Caco-2 (cell line): ENCODE measurements at regions not wholly inside any gene's neighbourhood (a gene's known extent, or its start where the extent isn't known, plus 50 kb on each side); places are given as distances from the start of the nearest gene placed in this dataset.

Experiments used
- BruUV-seq: library from RNA; stranded (reverse); fragments of 400-500 nt; replicated peaks from 2 replicates; lab custom pipeline; 2021; lab: Mats Ljungman, UMichigan
- CTCF ChIA-PET: fragments of 300-600 bp; sonication (Branson Sonifier 250); formaldehyde crosslinking; loops from one replicate; lab custom pipeline; 2022; ENCODE audit warnings: antibody characterized with exemption; lab: Charles Lee
- POLR2A ChIA-PET: fragments of 300-600 bp; sonication (Branson Sonifier 250); formaldehyde crosslinking; loops from one replicate; lab custom pipeline; 2022; ENCODE audit warnings: antibody characterized with exemption; lab: Charles Lee
- DNase-seq, 2 experiments: peaks; one replicate each; pipeline versions ENCODE4 v3.0.0 to v3.0.0-alpha.2; 2020 to 2022
- H3K27me3 ChIP-seq: replicated peaks from 2 replicates; pipeline ENCODE4 v1.6.0; 2011; ENCODE audit warnings: low read length; ENCODE audit not compliant: control insufficient read depth, insufficient read depth
- H3K36me3 ChIP-seq: 2 replicates; pipeline ENCODE4 v1.5.1; 2011; ENCODE audit warnings: low read length; ENCODE audit not compliant: control insufficient read depth, insufficient read depth
- H3K4me1 ChIP-seq: fragments of 250-450 bp; sonication (Bioruptor Pico); 2 replicates; pipeline ENCODE4 v1.5.1; 2020; ENCODE audit warnings: mild to moderate bottlenecking
- H3K4me3 ChIP-seq: 2 replicates; pipeline ENCODE4 v1.5.1; 2011; ENCODE audit warnings: low read depth, mild to moderate bottlenecking, control low read depth, low read length
- H3K9me3 ChIP-seq: fragments of 250-450 bp; sonication (Bioruptor Pico); 2 replicates; pipeline ENCODE4 v1.5.1; 2020; ENCODE audit warnings: mild to moderate bottlenecking, moderate library complexity
- H3K27ac Mint-ChIP-seq: one replicate; pipeline ENCODE4 v1.8.0; 2022; ENCODE audit warnings: mixed read lengths; ENCODE audit not compliant: unreplicated experiment
- H3K27me3 Mint-ChIP-seq: one replicate; pipeline ENCODE4 v1.8.0; 2022; ENCODE audit warnings: mixed read lengths; ENCODE audit not compliant: insufficient read depth, unreplicated experiment
- H3K36me3 Mint-ChIP-seq: one replicate; pipeline ENCODE4 v1.8.0; 2022; ENCODE audit warnings: mild to moderate bottlenecking, mixed read lengths; ENCODE audit not compliant: insufficient read depth, unreplicated experiment
- H3K4me1 Mint-ChIP-seq: one replicate; pipeline ENCODE4 v1.8.0; 2022; ENCODE audit warnings: low read depth, mixed read lengths; ENCODE audit not compliant: unreplicated experiment
- H3K4me3 Mint-ChIP-seq: one replicate; pipeline ENCODE4 v1.8.0; 2022; ENCODE audit warnings: mild to moderate bottlenecking, moderate library complexity, mixed read lengths; ENCODE audit not compliant: unreplicated experiment
- H3K9me3 Mint-ChIP-seq: one replicate; pipeline ENCODE4 v1.8.0; 2022; ENCODE audit warnings: mixed read lengths; ENCODE audit not compliant: unreplicated experiment
- CTCF ChIP-seq, 2 experiments: fragments of 200-600 bp in 1 of 2; IDR thresholded peaks; 1 replicate in 1 of 2; 2 replicates in 1 of 2; pipeline versions ENCODE4 v1.5.1 to v1.8.0; 2011 to 2022; ENCODE audit warnings: antibody characterized with exemption in 1 of 2, control low read depth in 1 of 2, inconsistent platforms in 1 of 2, low read depth in 1 of 2, low read length in 1 of 2, mild to moderate bottlenecking in 1 of 2, moderate library complexity in 1 of 2; ENCODE audit not compliant: insufficient read depth in 1 of 2, severe bottlenecking in 1 of 2, unreplicated experiment in 1 of 2
- intact Hi-C: fragments of 100-400 bp; cut with micrococcal nuclease; formaldehyde crosslinking; loops from one replicate; pipeline ENCODE4 v1.10.0; 2022; ENCODE audit not compliant: unreplicated experiment

- POLR2A ChIA-PET: no interaction called here
- Mint-ChIP-seq H3K27ac (no peak overlapping the region), H3K4me3 (no peak overlapping the region), H3K36me3 (no peaks in the 10 kb centered on the region), H3K9me3 (no peaks in the 10 kb centered on the region), H3K4me1 (peaks cover 8% of the 10 kb centered on the region), H3K27me3 (no peaks in the 10 kb centered on the region)
- CTCF ChIA-PET: no interaction called here
- TF ChIP-seq CTCF (IDR thresholded peaks at IDR 0.05; ENCODE audit: insufficient read depth in 1 of 2, low read depth in 1 of 2, low read length in 1 of 2, severe bottlenecking in 1 of 2, unreplicated experiment in 1 of 2): no peak
- intact Hi-C loops: no loop called here
- BruUV-seq: no TSS peak
- peaks cover 10% of the 10 kb centered on the region for H3K4me1 ChIP-seq
- no peak for DNase-seq
- H3K36me3 ChIP-seq: no peaks in the 10 kb centered on the region
- H3K9me3 ChIP-seq: no peaks in the 10 kb centered on the region
- H3K27me3 ChIP-seq: no peaks in the 10 kb centered on the region
- no peak overlapping the region for H3K4me3 ChIP-seq
Measured at GRCh38 chr6:40922281-40922680, 116.7 kb downstream of the UNC5CL start.

- no peak for TF ChIP-seq CTCF (IDR thresholded peaks at IDR 0.05; ENCODE audit: insufficient read depth in 1 of 2, low read depth in 1 of 2, low read length in 1 of 2, severe bottlenecking in 1 of 2, unreplicated experiment in 1 of 2)
- Mint-ChIP-seq H3K9me3 (no peaks in the 10 kb centered on the region), H3K27me3 (no peaks in the 10 kb centered on the region), H3K27ac (no peak overlapping the region), H3K4me3 (no peak overlapping the region), H3K4me1 (peaks cover 8% of the 10 kb centered on the region), H3K36me3 (no peaks in the 10 kb centered on the region)
- Histone ChIP-seq H3K27me3 (no peaks in the 10 kb centered on the region), H3K4me1 (peaks cover 10% of the 10 kb centered on the region), H3K4me3 (no peak overlapping the region), H3K36me3 (no peaks in the 10 kb centered on the region), H3K9me3 (no peaks in the 10 kb centered on the region)
- ChIA-PET POLR2A (no interaction called here), CTCF (no interaction called here)
- intact Hi-C loops: no loop called here
- no TSS peak for BruUV-seq
- DNase-seq: no peak
Measured at GRCh38 chr6:40918040-40918651, 120.9 kb downstream of the UNC5CL start.

- H3K36me3 Mint-ChIP-seq: no peaks in the 10 kb centered on the region
- Histone ChIP-seq H3K4me1 (peaks cover 10% of the 10 kb centered on the region), H3K27me3 (no peaks in the 10 kb centered on the region), H3K36me3 (no peaks in the 10 kb centered on the region), H3K9me3 (no peaks in the 10 kb centered on the region), H3K4me3 (no peak overlapping the region)
- BruUV-seq: no TSS peak
- ChIA-PET POLR2A (no interaction called here), CTCF (no interaction called here)
- no peaks in the 10 kb centered on the region for H3K9me3 Mint-ChIP-seq
- no peak overlapping the region for H3K4me3 Mint-ChIP-seq
- TF ChIP-seq CTCF (IDR thresholded peaks at IDR 0.05; ENCODE audit: insufficient read depth in 1 of 2, low read depth in 1 of 2, low read length in 1 of 2, severe bottlenecking in 1 of 2, unreplicated experiment in 1 of 2): no peak
- H3K27me3 Mint-ChIP-seq: no peaks in the 10 kb centered on the region
- peaks cover 8% of the 10 kb centered on the region for H3K4me1 Mint-ChIP-seq
- no peak overlapping the region for H3K27ac Mint-ChIP-seq
- DNase-seq: no peak
- intact Hi-C loops: no loop called here
Measured at GRCh38 chr6:40917603-40918002, 121.4 kb downstream of the UNC5CL start.
